OCI-LY3 (cell line): ENCODE measurements at regions not wholly inside any gene's neighbourhood (a gene's known extent, or its start where the extent isn't known, plus 50 kb on each side); places are given as distances from the start of the nearest gene placed in this dataset.

Experiments used
- CTCF ChIP-seq: fragments of 200-600, 300-600 bp; sonication (generic); IDR thresholded peaks from 2 replicates; pipeline ENCODE4 v1.5.1; 2014; ENCODE audit warnings: antibody characterized with exemption, low read length, low read depth
- EZH2phosphoT487 ChIP-seq: fragments of 200-600 bp; shearing (Covaris generic); IDR thresholded peaks from 2 replicates; pipeline ENCODE4 v1.6.1; 2018; ENCODE audit warnings: antibody characterized with exemption, mixed run types, low read depth

- no peak for TF ChIP-seq CTCF
- TF ChIP-seq EZH2phosphoT487 = no peak
Observed at GRCh38 chr21:34197561-34197960, 124.2 kb downstream of the MRPS6 start.
